GM19351 (cell line): ENCODE measurements at regions not wholly inside any gene's neighbourhood (a gene's known extent, or its start where the extent isn't known, plus 50 kb on each side); places are given as distances from the start of the nearest gene placed in this dataset.

Source experiments
- ATAC-seq: cut with Tn5 transposase; IDR thresholded peaks from one replicate; pipeline ENCODE4 v1.9.1; 2021; ENCODE audit warnings: mild to moderate bottlenecking, moderate library complexity; ENCODE audit not compliant: unreplicated experiment

GRCh38 chr9:135332979-135333748, 146.4 kb upstream of the PPP1R26 start:
- ATAC-seq = no peak

DNA sequence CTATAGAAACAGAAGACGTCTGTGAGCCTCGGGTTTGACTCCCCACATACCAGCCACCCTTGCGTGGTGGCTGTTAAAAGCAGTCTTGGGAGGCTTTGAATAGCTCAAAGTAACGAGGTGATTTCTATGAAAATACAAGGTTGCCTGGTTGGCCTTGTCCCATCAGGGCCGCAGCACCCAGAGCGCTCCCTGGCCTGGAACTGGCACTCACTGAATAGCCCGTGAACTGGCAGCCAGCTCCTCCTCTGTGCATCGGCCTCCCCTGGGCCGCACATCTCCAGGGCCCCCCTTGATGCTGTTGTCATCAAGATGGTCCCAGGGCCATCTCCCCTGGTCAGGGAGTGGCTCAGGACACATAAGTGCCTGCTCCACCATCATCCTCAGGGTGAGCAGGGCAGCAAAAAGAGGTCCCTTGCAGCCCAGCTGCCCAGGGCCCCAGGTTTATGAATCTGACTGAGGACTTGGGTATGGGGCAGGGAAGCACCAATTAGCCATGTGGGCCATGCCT, 144.6 kb upstream of the PPP1R26 start:
- no peak for ATAC-seq

DNA sequence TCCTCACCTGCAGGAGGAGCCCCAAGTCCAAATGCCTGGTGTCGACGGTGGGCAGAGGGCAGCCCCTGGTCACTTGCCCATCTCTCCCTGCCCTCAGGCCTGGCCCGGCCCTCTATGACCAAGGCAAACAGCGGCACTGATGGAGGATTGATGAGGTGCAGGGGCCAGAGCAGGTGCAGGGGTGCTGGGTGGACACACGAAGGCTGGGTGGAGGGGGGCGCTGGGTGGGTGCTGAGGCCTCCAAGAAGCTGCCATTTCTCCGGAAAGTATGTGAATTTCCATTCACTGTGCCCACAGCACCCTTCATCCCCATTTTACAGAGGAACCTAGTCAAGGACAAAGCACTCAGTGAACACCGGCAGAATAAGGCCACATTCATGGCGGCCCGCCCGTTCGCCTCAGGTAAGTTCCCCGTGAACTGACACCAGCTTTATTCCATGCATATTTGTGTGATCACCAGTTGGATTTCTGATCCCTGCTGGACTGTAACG, 143.8 kb upstream of the PPP1R26 start:
- no peak for ATAC-seq

DNA sequence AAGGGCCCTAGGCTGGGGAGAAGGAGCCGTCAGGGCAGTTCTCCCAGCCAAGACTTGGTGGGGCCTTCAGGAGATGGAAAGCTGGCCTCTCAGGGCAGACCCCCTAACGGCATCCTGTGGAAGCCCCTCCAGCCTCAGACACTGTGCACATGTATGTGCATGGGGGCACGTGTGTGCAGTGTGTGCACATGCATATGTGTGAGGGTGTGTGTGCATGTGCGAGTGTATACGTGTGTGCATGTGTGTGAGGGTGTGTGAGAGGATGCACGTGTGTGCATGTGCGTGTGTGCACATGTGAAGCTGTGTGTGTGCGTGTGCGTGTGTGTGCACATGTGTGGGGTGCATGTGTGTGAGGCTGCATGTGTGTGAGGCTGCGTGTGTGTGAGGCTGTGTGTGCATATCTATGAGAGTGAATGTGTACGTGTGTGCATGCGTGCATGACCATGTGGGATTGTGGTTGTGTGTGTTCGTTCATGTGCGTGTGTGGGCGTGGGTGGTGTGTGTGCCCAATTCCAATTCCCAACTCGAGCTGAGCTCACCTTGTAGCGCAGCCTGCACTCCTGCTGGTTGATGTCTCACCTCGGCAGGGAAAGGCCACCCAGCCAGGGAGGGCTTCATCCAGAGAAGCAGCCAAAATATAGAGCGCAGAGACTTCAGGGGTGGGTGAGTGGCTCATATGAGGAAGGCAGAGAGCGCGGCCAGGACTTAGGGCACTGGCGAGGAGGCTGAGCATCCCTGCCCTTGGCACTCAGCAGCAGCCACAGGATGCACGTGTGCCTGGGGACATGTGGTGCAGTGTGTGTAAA, 142.7 kb upstream of the PPP1R26 start:
- no peak for ATAC-seq

DNA sequence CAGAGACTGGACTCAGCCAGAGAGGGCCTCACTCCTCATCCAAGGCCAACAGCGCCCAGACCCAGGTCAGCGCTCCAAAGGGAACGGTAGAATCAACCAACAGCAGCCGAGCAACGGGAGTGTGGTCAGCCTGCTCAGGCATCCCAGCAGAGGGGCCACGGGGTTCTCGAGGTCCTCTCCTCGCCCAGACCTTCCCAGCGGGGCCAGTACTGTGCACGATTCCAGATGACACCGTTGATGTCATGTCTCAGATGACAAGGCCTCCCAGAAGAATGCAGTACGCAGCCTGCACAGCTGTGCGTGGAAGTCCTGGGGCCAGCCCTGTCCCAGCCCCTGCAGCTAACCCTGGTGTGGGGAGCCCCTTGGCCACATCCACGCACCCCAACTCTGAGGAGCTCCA, 141.0 kb upstream of the PPP1R26 start:
- ATAC-seq = no peak

GRCh38 chr9:135339378-135339973, 140.1 kb upstream of the PPP1R26 start:
- ATAC-seq = no peak

- no peak for ATAC-seq
Observed at GRCh38 chr9:135340143-135340655, 139.4 kb upstream of the PPP1R26 start.

DNA sequence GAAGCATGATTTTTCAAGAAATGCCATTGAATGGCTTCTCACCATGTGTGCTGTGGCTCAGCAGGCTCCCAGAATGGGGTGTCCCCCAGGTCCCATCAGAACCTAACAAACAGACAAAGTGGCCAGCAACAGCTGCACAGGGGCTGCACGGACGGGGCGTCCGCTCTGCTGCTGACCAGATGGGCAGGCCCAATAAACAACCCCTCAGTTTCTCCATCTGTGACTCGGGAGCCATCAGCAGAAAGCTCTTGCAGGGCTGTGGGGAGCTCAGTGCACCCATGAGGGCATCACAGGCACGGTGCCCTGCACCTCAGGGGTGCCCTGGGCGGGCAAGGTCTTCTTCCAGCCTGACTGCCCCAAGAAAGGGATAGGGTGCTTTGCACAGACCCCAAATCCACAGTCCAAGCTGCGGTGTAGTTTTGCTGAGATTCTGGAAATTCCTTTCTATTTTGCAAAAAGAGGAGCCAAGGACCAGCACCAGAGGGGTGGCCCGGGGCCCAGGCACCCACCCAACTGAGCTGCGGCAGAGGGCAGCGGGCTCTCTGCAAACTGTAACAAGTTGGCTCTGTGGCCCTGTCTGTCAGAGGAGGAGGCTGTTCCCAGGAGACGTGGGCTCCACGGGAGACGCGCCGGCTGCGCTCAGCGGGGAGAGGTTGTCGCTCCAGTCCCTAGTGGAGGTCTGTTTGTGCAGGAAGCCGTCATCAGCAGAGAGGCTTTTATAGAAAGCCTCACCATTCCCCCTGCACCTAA, 138.7 kb upstream of the PPP1R26 start:
- no peak for ATAC-seq

GRCh38 chr9:135341612-135342169, 137.9 kb upstream of the PPP1R26 start:
- ATAC-seq = no peak

DNA sequence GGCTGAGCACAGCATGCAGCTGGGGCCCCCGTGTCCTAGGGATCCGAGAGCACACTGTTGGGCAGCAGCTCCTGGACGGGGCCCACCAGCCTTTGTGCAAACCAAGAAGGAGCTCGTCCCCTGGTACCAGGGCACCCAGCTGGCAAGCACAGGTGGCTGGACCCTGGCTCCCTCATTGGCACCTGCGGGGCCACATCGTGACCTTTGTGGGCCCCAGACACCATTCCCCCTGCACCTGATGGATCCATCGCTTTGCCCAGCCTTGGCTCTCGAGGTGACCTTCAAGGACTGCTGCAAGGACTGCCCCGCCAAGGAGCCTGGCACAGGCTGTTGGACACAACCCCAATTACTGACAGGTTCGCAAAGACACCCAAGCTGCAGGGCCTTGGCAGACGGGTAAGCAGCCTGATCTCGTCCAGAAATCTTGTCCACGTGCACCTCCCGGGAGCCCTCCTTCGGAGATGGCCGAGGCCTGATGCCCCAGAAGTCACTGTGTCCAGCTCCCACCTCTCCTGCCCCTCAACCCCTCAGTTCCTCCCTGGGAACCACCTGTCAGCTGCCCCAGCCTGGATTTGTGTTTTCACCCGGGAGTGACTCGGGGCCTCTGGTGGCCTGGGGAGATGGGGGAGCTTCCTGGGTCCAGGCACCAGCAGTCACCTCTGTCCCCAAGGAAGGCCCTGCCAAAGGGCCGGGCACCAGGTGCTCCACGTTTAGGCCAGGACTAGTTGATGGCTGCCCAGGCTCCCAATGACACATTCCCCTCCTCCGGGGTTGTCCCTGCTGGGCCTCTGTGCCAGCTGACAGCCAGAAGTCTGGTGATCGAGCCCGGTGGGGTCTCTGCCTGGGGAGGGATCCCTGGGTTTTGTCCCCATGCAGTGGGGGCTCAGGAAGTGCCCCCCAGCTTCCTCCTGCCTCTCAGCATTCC, 137.1 kb upstream of the PPP1R26 start:
- ATAC-seq = no peak

DNA sequence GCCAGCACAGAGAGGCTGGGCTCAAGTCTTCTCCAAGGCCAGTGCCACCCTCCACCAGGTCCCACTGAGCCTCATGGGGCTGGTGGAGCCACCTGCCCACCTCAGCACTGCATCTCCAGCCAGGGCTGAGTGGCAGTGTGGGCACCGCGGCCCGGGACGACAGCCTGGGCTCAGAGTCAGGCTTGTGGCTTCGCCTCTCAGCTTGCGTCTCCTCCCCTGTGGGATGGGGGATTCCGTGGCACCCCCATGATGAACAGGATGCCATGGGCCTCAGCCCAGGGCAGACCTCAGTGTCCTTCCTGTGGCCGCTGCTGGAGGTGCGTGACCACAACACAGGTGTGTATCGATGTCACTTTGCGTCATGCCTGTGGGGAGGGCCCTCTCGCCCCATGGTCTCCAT, 136.4 kb upstream of the PPP1R26 start:
- no peak for ATAC-seq

DNA sequence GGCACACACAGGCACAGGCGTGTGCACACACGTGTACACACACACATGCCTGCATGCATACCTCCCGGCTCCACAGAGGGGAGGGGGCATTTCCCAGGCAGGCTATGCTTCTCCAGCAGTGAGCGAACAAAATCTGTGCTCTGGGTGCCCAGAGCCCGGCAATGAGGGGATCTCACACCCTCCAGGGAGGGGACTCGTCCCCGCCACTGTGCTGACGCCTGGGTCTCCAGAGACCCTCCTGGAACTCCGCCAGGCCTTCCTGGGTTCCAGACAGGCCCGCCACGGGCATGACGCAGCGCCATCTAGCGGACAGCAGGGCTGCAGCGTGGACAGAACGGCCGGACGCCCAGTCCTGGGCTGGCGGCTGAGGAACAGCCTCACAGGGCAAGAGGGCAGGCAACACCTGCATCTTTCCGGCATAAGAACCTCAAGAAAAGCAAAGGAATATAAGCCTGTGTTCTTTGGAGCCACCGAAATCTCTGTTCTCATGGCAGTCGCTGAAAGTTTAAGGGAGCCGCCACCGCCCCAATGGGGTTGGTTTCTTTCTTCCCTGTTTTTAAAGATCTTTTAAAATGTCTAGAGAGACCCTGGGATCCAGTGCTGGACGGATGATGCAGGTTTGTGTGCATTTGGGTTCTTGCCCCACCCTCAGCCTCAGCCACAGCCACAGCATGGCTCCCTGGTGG, 135.6 kb upstream of the PPP1R26 start:
- no peak for ATAC-seq

DNA sequence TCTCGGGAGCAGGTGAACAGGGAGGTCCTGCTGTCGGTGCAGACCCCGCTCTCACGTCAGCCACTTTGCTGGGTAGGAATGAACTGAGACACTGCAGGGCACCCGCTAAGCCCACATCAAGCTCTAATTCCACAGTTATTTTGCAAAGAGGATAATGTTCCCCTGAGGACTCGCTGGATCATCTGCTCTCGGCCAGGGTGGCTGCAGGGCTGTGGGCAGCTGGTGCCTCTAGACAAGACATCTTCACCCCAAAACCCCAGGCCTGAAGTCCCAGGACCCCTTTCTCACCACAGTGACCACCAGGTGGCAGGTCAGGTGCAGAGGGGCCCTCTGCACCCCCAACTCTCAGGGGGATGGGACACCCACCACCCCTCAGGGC, 135.1 kb upstream of the PPP1R26 start:
- no peak for ATAC-seq

GRCh38 chr9:135344915-135345500, 134.6 kb upstream of the PPP1R26 start:
- no peak for ATAC-seq

DNA sequence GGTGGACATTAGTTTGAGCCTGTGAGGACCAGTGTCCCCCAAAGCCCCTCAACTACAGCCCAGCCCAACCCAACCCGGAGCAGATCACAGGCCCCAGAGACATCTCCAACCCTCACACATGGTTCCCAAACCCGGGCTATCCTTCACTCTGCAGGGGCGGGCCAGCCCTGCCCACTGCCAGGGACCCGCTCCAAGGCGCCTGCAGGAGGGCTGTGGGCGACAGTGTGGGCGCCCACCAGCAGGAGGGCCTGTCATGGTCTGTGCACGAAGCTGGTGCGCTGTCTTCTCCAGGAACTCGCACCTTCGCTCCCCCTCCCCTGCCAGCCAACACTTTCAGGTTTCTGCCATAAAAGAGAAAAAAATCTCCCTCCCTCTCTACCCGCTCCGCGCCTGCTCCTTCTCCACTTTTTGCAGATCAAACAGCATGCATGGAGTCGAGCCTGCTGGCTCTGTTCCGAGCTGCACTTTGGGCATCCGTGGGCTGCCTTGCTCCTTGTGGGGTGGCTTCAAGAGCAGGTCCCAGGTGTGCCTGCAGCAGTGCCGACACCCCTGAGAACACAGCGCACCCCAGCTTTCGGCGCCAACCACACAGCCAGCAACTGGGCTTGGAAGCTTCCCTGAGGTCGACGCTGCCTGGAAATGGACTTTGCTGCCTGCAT, 133.7 kb upstream of the PPP1R26 start:
- ATAC-seq = no peak

DNA sequence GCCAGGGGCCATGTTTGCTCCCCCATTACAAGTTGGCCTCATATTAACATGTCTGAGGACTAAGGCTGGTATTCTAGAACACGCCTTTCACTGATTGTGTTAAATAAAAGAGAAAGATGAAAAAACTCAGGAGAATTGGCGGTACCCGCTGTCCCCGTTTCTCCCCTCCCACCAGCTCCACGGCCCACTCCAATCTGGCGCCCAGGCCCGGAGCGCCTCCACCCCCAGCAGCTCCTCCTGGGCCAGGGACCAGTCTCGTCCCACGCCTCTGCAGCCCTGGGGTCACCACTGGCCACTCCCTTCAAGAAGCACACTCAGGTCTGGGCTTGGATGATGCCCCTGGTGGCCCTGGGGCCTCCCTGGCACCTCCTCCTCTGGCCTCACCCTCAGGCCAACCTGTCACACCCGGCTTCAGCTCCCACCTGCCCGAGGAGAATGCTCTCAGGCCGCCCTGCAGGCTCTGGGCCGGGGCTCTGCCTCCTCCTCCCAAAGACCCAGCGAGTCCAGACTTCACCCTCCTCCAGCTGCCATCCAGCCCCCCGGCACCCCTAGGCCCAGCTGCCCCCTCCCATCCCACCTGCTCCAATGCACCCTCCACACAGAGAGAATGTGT, 133.0 kb upstream of the PPP1R26 start:
- no peak for ATAC-seq

DNA sequence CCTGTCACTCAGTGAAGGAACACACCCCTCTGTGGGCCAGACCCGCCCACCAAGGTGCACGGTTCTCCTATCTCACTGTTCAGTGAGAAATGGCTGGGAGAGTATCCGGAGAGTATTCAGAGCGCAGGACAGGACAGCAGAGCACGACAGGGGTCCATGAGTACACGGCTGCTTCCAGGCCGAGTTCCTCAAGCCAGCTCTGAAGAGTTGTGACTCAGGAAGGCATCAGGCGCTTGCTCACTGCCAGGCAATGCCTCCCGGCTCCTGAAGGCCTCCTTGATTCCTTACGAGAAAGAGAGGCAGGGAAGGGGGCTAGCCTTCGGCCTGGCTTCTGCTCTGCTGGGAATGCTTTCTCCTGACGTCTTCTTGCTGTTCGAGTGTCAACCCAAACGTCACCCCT, 132.1 kb upstream of the PPP1R26 start:
- ATAC-seq = no peak
